ENCODE measurements at regions not wholly inside any gene's neighbourhood (a gene's known extent, or its start where the extent isn't known, plus 50 kb on each side); places are given as distances from the start of the nearest gene placed in this dataset.

- no peak for DNase-seq (ENCODE audit: low read depth)
- no peak overlapping the region for H3K4me3 ChIP-seq (ENCODE audit: low read depth, low read length)
- no peak for TF ChIP-seq CTCF (IDR thresholded peaks at IDR 0.05; ENCODE audit: insufficient read depth, low read length)
Observed at GRCh38 chr18:43414006-43414405, 136.7 kb upstream of the SYT4 start.

- no peak for DNase-seq (ENCODE audit: low read depth)
- no peak overlapping the region for H3K4me3 ChIP-seq (ENCODE audit: low read depth, low read length)
- TF ChIP-seq CTCF (IDR thresholded peaks at IDR 0.05; ENCODE audit: insufficient read depth, low read length) = no peak
Observed at GRCh38 chr18:43420091-43420490, 142.8 kb upstream of the SYT4 start.

GRCh38 chr18:43420950-43421349 is 143.7 kb upstream of the SYT4 start:
- TF ChIP-seq CTCF (IDR thresholded peaks at IDR 0.05; ENCODE audit: insufficient read depth, low read length) = no peak
- DNase-seq (ENCODE audit: low read depth) = no peak
- no peak overlapping the region for H3K4me3 ChIP-seq (ENCODE audit: low read depth, low read length)

GRCh38 chr18:43422518-43422917 is 145.2 kb upstream of the SYT4 start:
- no peak for DNase-seq (ENCODE audit: low read depth)
- no peak overlapping the region for H3K4me3 ChIP-seq (ENCODE audit: low read depth, low read length)
- no peak for TF ChIP-seq CTCF (IDR thresholded peaks at IDR 0.05; ENCODE audit: insufficient read depth, low read length)

- H3K4me3 ChIP-seq (ENCODE audit: low read depth, low read length) = no peak overlapping the region
- no peak for TF ChIP-seq CTCF (IDR thresholded peaks at IDR 0.05; ENCODE audit: insufficient read depth, low read length)
- no peak for DNase-seq (ENCODE audit: low read depth)
Observed at GRCh38 chr18:43435851-43436250, 158.6 kb upstream of the SYT4 start.

- DNase-seq (ENCODE audit: low read depth) = no peak
- no peak overlapping the region for H3K4me3 ChIP-seq (ENCODE audit: low read depth, low read length)
- TF ChIP-seq CTCF (IDR thresholded peaks at IDR 0.05; ENCODE audit: insufficient read depth, low read length) = no peak
Observed at GRCh38 chr18:43442131-43442530, 164.8 kb upstream of the SYT4 start.

- no peak overlapping the region for H3K4me3 ChIP-seq (ENCODE audit: low read depth, low read length)
- no peak for DNase-seq (ENCODE audit: low read depth)
- no peak for TF ChIP-seq CTCF (IDR thresholded peaks at IDR 0.05; ENCODE audit: insufficient read depth, low read length)
Observed at GRCh38 chr18:43442571-43442970, 165.3 kb upstream of the SYT4 start.

Data from fibroblast of the aortic adventitia (primary cell).